ENCODE measurements at regions not wholly inside any gene's neighbourhood (a gene's known extent, or its start where the extent isn't known, plus 50 kb on each side); places are given as distances from the start of the nearest gene placed in this dataset.

- POLR2A ChIA-PET = no interaction called here
- ATAC-seq (no peak), DNase-seq (ENCODE audit: low read depth, low spot score) (no peak)
- H3K4me3 ChIP-seq (ENCODE audit: low read depth in 2 of 2, low read length in 2 of 2) = no peak overlapping the region
- CTCF ChIA-PET = no interaction called here
- BruUV-seq (replicated peaks) = no TSS peak
- no peak overlapping the region for H3K27ac ChIP-seq (ENCODE audit: low read length)
- intact Hi-C loops (cut with micrococcal nuclease; ENCODE audit: unreplicated experiment) (no loop called here), in situ Hi-C loops (cut with HindIII; ENCODE audit: low pct_unique_long_range_greater_than_20kb, low sequenced_read_pairs) (no loop called here)
- H3K36me3 ChIP-seq (ENCODE audit: control insufficient read depth, insufficient read depth, low read length) = no peaks in the 10 kb centered on the region
- H3K4me1 ChIP-seq (ENCODE audit: control insufficient read depth, insufficient read depth, low read length) = no peaks in the 10 kb centered on the region
- no peaks in the 10 kb centered on the region for H3K9me3 ChIP-seq (ENCODE audit: control insufficient read depth, insufficient read depth, low read depth, low read length)
- no peaks in the 10 kb centered on the region for H3K27me3 ChIP-seq (ENCODE audit: control insufficient read depth, insufficient read depth, low read length)
- TF ChIP-seq SIN3A (IDR thresholded peaks at IDR 0.05; ENCODE audit: borderline replicate concordance, insufficient read depth, low read depth, low read length) (no peak), POLR2AphosphoS5 (IDR thresholded peaks at IDR 0.05; ENCODE audit: low read depth, low read length) (no peak), TCF7L2 (IDR thresholded peaks at IDR 0.05; ENCODE audit: low read depth, low read length) (no peak)
- TF ChIP-seq, protein P1, sequence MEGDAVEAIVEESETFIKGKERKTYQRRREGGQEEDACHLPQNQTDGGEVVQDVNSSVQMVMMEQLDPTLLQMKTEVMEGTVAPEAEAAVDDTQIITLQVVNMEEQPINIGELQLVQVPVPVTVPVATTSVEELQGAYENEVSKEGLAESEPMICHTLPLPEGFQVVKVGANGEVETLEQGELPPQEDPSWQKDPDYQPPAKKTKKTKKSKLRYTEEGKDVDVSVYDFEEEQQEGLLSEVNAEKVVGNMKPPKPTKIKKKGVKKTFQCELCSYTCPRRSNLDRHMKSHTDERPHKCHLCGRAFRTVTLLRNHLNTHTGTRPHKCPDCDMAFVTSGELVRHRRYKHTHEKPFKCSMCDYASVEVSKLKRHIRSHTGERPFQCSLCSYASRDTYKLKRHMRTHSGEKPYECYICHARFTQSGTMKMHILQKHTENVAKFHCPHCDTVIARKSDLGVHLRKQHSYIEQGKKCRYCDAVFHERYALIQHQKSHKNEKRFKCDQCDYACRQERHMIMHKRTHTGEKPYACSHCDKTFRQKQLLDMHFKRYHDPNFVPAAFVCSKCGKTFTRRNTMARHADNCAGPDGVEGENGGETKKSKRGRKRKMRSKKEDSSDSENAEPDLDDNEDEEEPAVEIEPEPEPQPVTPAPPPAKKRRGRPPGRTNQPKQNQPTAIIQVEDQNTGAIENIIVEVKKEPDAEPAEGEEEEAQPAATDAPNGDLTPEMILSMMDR (IDR thresholded peaks at IDR 0.05) = no peak
- TF ChIP-seq, protein P2, sequence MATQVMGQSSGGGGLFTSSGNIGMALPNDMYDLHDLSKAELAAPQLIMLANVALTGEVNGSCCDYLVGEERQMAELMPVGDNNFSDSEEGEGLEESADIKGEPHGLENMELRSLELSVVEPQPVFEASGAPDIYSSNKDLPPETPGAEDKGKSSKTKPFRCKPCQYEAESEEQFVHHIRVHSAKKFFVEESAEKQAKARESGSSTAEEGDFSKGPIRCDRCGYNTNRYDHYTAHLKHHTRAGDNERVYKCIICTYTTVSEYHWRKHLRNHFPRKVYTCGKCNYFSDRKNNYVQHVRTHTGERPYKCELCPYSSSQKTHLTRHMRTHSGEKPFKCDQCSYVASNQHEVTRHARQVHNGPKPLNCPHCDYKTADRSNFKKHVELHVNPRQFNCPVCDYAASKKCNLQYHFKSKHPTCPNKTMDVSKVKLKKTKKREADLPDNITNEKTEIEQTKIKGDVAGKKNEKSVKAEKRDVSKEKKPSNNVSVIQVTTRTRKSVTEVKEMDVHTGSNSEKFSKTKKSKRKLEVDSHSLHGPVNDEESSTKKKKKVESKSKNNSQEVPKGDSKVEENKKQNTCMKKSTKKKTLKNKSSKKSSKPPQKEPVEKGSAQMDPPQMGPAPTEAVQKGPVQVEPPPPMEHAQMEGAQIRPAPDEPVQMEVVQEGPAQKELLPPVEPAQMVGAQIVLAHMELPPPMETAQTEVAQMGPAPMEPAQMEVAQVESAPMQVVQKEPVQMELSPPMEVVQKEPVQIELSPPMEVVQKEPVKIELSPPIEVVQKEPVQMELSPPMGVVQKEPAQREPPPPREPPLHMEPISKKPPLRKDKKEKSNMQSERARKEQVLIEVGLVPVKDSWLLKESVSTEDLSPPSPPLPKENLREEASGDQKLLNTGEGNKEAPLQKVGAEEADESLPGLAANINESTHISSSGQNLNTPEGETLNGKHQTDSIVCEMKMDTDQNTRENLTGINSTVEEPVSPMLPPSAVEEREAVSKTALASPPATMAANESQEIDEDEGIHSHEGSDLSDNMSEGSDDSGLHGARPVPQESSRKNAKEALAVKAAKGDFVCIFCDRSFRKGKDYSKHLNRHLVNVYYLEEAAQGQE (IDR thresholded peaks at IDR 0.05; ENCODE audit: insufficient read depth in 1 of 2, low read depth in 2 of 2, low read length in 1 of 2) = no peak
These were observed 52.1 kb upstream of the GCSH start for GRCh38 chr16:81148277-81148676.
